IPS-20b (cell line): ENCODE measurements at regions not wholly inside any gene's neighbourhood (a gene's known extent, or its start where the extent isn't known, plus 50 kb on each side); places are given as distances from the start of the nearest gene placed in this dataset.

Source experiments
- H3K27ac ChIP-seq: one replicate; pipeline ENCODE4 v1.5.1; 2013; ENCODE audit warnings: low read length
- H3K27me3 ChIP-seq: 2 replicates; pipeline ENCODE4 v1.6.1; 2013; ENCODE audit warnings: mild to moderate bottlenecking, low read length, inconsistent platforms; ENCODE audit not compliant: insufficient read depth
- H3K36me3 ChIP-seq: 2 replicates; pipeline ENCODE4 v1.6.1; 2013; ENCODE audit warnings: low read depth, mild to moderate bottlenecking, inconsistent platforms, low read length, moderate library complexity; ENCODE audit not compliant: insufficient read depth
- H3K4me1 ChIP-seq: 2 replicates; pipeline ENCODE4 v1.6.1; 2013; ENCODE audit warnings: mild to moderate bottlenecking, control low read depth, inconsistent platforms, low read length, moderate library complexity; ENCODE audit not compliant: insufficient read depth
- H3K4me3 ChIP-seq: 2 replicates; pipeline ENCODE4 v1.5.1; 2013; ENCODE audit warnings: mild to moderate bottlenecking, low read length, inconsistent platforms
- H3K9ac ChIP-seq: 2 replicates; pipeline ENCODE4 v1.6.1; 2013; ENCODE audit warnings: low read depth, mild to moderate bottlenecking, inconsistent platforms, low read length, moderate library complexity
- H3K9me3 ChIP-seq: 2 replicates; pipeline ENCODE4 v1.6.1; 2013; ENCODE audit warnings: mild to moderate bottlenecking, low read depth, low read length, inconsistent platforms; ENCODE audit not compliant: insufficient read depth

DNA sequence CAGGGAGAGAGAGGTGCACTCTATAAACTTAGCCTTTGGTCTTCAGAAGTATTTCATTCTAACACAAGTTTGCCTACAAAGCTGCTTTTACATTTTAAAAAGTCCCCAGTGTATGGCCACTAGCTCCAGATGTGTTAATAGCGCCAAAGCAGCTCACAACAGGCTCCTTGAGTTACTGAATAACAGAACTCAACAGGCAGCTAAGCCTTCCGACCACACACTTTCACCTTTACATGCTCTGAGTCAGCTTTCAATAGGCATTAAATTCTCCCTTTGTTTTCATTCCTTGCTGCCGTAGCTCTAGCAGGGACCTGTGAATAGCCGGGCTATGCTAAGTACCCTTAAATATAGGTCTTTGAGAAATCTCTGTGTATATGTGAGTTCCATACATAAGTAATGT lies 262.8 kb upstream of the PARD3B start:
- Histone ChIP-seq H3K4me3 (peak overlapping the region; percentile 31; the same call in 1 of the 2 replicates), H3K9me3 (no peaks in the 10 kb centered on the region)

GRCh38 chr2:204289066-204289465 lies 256.2 kb upstream of the PARD3B start:
- no peaks in the 10 kb centered on the region for H3K36me3 ChIP-seq
- peaks cover 3% of the 10 kb centered on the region; the same call in 1 of the 2 replicates for H3K4me1 ChIP-seq
- H3K9me3 ChIP-seq, result no peaks in the 10 kb centered on the region
- peaks cover 3% of the 10 kb centered on the region; the same call in 1 of the 2 replicates for H3K27me3 ChIP-seq
- H3K9ac ChIP-seq, result no peak overlapping the region
- H3K4me3 ChIP-seq, result no peak overlapping the region
- no peak overlapping the region for H3K27ac ChIP-seq

More for the DNA sequence above, 262.8 kb upstream of the PARD3B start:
- H3K27ac ChIP-seq, result no peak overlapping the region
- peaks cover 35% of the 10 kb centered on the region for H3K27me3 ChIP-seq
- peak overlapping the region; percentile 3; the same call in 1 of the 2 replicates for H3K9ac ChIP-seq
- H3K4me1 ChIP-seq, result peaks cover 22% of the 10 kb centered on the region; the same call in 1 of the 2 replicates
- no peaks in the 10 kb centered on the region for H3K36me3 ChIP-seq

DNA sequence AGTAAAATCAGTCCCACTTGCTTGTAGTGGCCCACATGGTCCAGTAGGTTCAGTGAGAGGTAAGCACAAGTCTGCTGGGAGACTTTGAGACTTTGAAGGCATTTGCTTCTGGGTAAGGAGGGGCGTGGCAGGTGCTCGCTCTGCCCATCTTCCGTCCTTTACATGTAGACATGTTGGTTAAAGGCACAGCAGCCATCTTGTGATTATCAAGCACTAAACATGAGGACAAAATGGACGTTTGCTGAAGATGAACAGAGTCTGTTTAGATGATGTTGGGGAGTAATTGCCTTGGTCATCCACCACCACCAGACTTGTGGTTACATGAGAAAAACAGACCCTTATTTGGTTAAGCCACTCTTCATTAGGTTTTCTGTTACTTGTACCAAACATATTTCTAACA lies 252.8 kb upstream of the PARD3B start:
- H3K27me3 ChIP-seq, result no peaks in the 10 kb centered on the region
- H3K9ac ChIP-seq, result no peak overlapping the region
- H3K4me3 ChIP-seq, result no peak overlapping the region
- H3K27ac ChIP-seq, result no peak overlapping the region
- no peaks in the 10 kb centered on the region for H3K36me3 ChIP-seq
- H3K4me1 ChIP-seq, result no peaks in the 10 kb centered on the region
- no peaks in the 10 kb centered on the region for H3K9me3 ChIP-seq

- Histone ChIP-seq H3K4me1 (no peaks in the 10 kb centered on the region), H3K9me3 (no peaks in the 10 kb centered on the region), H3K27ac (no peak overlapping the region), H3K27me3 (no peaks in the 10 kb centered on the region), H3K36me3 (no peaks in the 10 kb centered on the region), H3K9ac (no peak overlapping the region), H3K4me3 (no peak overlapping the region)
Measured at GRCh38 chr2:204293884-204294747, 251.2 kb upstream of the PARD3B start.

DNA sequence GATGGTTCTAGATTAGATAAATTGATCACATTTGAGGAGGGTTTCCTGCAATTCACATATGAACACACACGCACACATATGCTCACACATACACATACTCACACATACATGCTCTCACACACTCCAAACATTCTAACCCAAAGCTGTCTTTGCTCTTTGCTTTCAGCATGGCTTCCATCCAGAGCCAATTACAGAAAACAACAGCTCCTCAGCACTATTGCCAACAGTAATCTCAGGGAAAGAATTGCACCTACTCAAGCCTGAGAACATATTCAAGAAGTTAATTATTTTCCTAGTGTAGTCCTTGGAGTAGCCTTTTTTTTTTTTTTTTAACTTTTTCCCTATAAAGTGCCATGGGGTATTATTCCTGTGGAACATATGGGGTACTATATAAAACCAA lies 246.9 kb upstream of the PARD3B start:
- H3K9me3 ChIP-seq, result no peaks in the 10 kb centered on the region
- no peak overlapping the region for H3K4me3 ChIP-seq
- no peak overlapping the region for H3K9ac ChIP-seq
- H3K4me1 ChIP-seq, result no peaks in the 10 kb centered on the region
- H3K27ac ChIP-seq, result no peak overlapping the region
- no peaks in the 10 kb centered on the region for H3K36me3 ChIP-seq
- no peaks in the 10 kb centered on the region for H3K27me3 ChIP-seq

DNA sequence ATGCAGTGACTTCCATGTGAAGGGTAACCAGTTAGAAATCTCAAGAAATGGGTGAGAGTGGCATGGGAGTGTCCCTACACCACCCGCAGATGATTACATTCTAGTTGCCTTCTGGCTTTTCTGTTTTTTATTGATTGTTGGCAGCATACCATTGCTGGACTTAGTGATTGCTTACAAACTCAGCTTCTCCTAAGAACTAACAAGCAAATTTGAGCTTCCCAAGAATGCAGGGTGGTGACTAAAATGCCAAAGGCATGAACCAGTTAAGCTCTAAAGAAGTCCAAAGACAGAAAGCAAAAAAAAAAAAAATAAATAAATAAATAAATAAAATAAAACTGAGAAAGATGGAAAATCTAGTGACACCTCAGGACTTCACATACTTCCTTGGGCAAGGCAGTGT lies 245.5 kb upstream of the PARD3B start:
- Histone ChIP-seq H3K9ac (no peak overlapping the region), H3K4me1 (no peaks in the 10 kb centered on the region), H3K9me3 (no peaks in the 10 kb centered on the region), H3K27ac (no peak overlapping the region), H3K4me3 (no peak overlapping the region), H3K27me3 (no peaks in the 10 kb centered on the region), H3K36me3 (no peaks in the 10 kb centered on the region)

- Histone ChIP-seq H3K27me3 (no peaks in the 10 kb centered on the region), H3K4me3 (no peak overlapping the region), H3K9ac (no peak overlapping the region), H3K4me1 (peaks cover 2% of the 10 kb centered on the region; the same call in 1 of the 2 replicates), H3K27ac (no peak overlapping the region), H3K36me3 (no peaks in the 10 kb centered on the region), H3K9me3 (no peaks in the 10 kb centered on the region)
Measured at GRCh38 chr2:204306667-204307066, 238.6 kb upstream of the PARD3B start.

GRCh38 chr2:204312105-204312504 lies 233.2 kb upstream of the PARD3B start:
- peaks cover 33% of the 10 kb centered on the region for H3K4me1 ChIP-seq
- peak overlapping the region; percentile 17; the same call in 1 of the 2 replicates for H3K9ac ChIP-seq
- no peaks in the 10 kb centered on the region for H3K36me3 ChIP-seq
- no peak overlapping the region for H3K4me3 ChIP-seq
- H3K9me3 ChIP-seq, result no peaks in the 10 kb centered on the region
- no peak overlapping the region for H3K27ac ChIP-seq
- H3K27me3 ChIP-seq, result no peaks in the 10 kb centered on the region

- Histone ChIP-seq H3K36me3 (no peaks in the 10 kb centered on the region), H3K4me3 (peak overlapping the region; percentile 9; the same call in 1 of the 2 replicates), H3K27ac (peak overlapping the region; percentile 71), H3K27me3 (no peaks in the 10 kb centered on the region), H3K4me1 (peaks cover 33% of the 10 kb centered on the region), H3K9me3 (no peaks in the 10 kb centered on the region), H3K9ac (peak overlapping the region; percentile 14; the same call in 1 of the 2 replicates)
Measured at GRCh38 chr2:204313256-204313655, 232.0 kb upstream of the PARD3B start.

GRCh38 chr2:204315236-204315662 lies 230.0 kb upstream of the PARD3B start:
- Histone ChIP-seq H3K9ac (no peak overlapping the region), H3K4me3 (no peak overlapping the region), H3K36me3 (no peaks in the 10 kb centered on the region), H3K27me3 (no peaks in the 10 kb centered on the region), H3K4me1 (peaks cover 33% of the 10 kb centered on the region), H3K9me3 (no peaks in the 10 kb centered on the region), H3K27ac (no peak overlapping the region)

DNA sequence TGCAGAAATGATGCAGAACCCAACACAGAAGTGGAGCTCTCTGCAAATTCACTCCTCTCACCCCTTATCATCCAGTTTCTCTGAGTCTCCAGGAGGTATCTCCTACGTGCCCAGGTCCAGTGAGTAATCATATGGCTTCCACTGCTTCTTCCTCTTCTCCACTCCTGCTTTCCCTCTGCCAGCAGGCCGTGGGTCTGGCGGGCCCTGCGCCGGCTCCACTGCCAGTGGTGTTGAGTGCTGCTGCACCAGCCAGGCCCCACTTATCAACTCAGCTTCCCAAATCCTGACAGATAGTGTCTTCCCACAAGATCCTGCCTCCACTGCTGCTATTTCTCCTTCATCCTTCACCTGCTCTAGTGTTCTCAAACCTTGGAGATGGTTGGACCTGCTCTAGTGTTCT lies 227.6 kb upstream of the PARD3B start:
- H3K4me3 ChIP-seq, result no peak overlapping the region
- no peaks in the 10 kb centered on the region for H3K9me3 ChIP-seq
- H3K36me3 ChIP-seq, result no peaks in the 10 kb centered on the region

More for the DNA sequence above, 227.6 kb upstream of the PARD3B start:
- H3K9ac ChIP-seq, result no peak overlapping the region
- H3K27me3 ChIP-seq, result no peaks in the 10 kb centered on the region
- peaks cover 23% of the 10 kb centered on the region for H3K4me1 ChIP-seq
- no peak overlapping the region for H3K27ac ChIP-seq
